ENCODE measurements at regions not wholly inside any gene's neighbourhood (a gene's known extent, or its start where the extent isn't known, plus 50 kb on each side); places are given as distances from the start of the nearest gene placed in this dataset.
A peak's percentile ranks its signal among the peaks of the same experiment; 100 is the strongest.

- DNase-seq, result no peak
Observed at GRCh38 chr14:28652782-28653181, 113.8 kb upstream of the FOXG1 start.

- no peak for DNase-seq
Observed at GRCh38 chr14:28653521-28653920, 113.1 kb upstream of the FOXG1 start.

DNA sequence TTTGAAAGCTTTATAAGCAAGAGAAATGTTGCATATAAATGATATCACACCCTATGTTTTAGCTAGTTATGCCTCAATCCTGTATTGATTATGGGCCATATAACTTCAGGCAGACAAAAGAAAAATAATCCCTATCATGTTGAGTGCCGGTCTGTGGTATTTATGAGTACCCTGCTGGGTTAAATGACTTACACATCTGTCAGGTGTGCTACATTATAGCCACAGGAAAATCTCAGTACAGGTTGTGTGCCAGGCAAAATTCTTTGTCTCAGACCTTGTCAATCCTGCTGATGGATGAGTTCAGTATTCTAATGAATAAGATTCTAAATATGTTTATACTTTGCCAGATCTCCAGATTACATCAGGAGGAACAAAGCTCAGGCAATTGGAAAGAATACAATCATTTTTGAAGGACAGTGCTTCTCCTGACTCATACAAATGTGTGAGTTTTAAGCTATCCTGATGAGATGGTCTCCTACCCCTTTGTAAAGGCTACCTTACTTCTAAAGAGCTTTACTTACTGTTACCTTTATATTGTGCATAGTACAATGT, 109.8 kb upstream of the FOXG1 start:
- DNase-seq, result peak; percentile 91

- DNase-seq, result no peak
Observed at GRCh38 chr14:28661171-28661772, 105.3 kb upstream of the FOXG1 start.

GRCh38 chr14:28666961-28667360, 99.6 kb upstream of the FOXG1 start:
- no peak for DNase-seq

GRCh38 chr14:28671425-28671824, 95.2 kb upstream of the FOXG1 start:
- no peak for DNase-seq

DNA sequence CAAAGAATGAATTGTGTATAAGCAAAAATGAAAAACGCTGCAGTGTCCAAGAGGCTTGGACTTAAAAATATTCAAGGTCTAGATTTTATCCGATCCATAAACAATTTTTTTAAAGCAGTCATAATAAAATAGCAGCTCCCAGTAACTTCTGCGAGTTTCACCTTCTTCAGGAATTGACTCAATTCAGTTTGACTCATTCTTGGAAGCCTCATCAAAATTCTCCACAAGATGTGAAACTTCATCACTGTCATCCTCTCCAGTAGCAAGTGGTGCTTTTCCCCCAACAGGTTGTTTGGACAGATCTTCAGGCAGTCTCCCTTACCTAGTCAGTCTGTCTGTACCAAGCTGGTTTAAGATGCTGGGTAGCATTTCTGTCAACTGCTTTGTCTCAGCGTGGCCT, 93.5 kb upstream of the FOXG1 start:
- DNase-seq, result no peak

- no peak for DNase-seq
Observed at GRCh38 chr14:28676479-28676878, 90.1 kb upstream of the FOXG1 start.

GRCh38 chr14:28677381-28677780, 89.2 kb upstream of the FOXG1 start:
- no peak for DNase-seq

DNA sequence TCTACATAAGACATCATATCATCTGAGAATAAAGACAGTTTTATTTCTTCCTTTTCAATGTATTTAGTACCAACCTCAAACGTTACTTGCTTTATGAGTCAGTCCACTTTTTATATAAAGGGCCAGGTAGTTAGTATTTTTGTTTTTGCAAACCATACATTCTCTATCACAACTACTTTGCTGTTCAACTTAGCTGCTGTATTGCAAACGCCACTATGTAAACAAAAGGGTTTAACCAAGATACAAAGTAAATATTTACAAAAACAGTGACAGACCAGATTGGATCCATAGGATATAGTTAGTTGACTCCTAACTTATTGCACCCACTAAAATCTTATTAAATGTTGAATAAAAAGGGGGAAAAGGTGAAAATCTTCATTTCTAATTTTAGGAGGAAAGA, 87.7 kb upstream of the FOXG1 start:
- no peak for DNase-seq

GRCh38 chr14:28681681-28682080, 84.9 kb upstream of the FOXG1 start:
- DNase-seq, result no peak

GRCh38 chr14:28690029-28690692, 76.4 kb upstream of the FOXG1 start:
- no peak for DNase-seq

DNA sequence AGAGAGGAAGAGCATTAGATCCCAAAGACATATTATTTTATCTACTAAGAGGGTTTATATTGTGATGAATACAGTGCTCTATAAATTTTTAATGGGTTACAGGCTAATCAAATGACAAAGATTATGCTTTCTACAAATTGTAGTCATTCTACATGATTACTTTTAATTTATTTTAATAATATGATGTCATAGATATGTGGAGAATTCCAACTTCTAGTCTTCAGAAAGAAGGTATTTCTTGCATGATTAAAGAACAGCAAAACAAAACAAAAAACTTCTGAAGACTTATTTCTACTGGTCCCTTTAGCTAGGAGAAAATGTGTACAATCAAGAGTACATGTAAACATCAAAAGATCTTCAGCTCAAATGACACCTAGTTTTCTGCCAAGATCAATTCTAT, 71.5 kb upstream of the FOXG1 start:
- no peak for DNase-seq

DNA sequence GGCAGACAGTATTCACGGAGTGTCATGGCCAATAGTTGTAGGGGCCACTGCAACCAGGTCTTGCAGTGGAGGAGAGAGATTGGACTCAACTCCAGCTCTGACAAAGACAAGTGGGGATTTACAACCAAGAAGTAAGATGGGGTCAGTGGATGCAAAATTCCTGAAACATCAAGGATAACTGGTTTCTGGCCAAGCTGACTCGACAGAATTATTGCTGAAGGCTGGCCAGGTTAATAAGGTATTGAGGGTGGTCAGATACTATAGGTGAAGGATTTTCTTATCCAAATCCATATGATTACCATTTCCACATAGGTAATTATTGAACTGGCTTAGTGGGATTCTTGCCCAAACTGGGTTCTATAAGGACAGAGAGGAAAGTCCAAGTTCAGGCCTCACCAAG, 64.9 kb upstream of the FOXG1 start:
- DNase-seq, result no peak

DNA sequence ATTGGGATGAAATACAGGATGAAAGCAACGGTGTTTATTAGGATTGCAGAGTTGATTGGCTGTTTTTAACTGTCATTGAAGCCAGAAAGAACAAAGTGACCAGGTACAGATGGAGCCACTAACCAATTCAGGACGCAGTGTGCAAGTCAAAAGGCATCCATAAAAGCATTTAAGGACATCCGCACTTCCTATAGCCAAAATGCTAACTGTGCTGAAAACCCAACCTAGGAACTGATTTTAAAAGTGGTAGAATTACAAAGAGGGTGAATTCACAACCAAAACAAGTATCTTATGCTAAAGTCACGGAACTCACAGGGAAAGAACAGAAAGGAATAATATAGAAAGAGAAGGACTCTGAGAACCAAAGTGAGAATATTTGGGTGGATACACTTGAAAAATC, 63.1 kb upstream of the FOXG1 start:
- DNase-seq, result no peak

GRCh38 chr14:28704153-28704552, 62.4 kb upstream of the FOXG1 start:
- DNase-seq, result no peak

GRCh38 chr14:28707814-28708213, 58.8 kb upstream of the FOXG1 start:
- no peak for DNase-seq

DNA sequence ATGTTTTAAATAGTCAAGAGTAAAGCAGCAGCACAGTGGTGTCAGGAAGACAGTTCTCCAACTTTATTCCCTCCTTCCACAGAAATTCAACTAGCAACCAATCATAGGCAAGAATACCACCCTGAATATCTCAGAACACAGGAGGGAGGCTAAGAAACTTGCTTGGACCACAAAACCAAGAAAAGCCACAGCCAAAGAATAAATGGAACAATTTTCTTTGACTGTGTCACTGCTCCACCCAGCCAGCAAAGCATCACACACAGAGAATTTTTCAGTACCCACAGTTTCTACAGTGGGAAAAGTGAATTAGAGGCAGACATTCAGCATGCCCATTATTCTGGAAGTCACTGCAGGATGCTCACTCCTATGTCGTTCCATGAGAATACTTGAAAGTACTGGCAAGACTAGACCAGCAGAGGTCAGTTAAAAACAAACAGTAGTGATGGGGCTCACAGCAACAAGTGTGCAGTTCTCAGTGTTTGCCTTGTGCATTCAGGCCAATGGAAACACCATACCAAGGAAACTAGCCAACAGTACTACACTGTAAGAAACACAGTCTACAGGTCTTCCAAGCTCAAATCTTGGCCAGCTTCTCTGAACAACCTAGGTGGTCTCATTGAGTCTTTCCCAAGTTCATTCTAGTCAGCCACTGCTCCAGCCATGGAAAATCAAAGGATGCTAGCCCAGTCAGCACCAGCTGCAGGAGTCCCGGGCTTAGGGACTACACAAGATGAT, 56.8 kb upstream of the FOXG1 start:
- no peak for DNase-seq
